Heart left ventricle (tissue), 16 donors: ENCODE measurements at regions not wholly inside any gene's neighbourhood (a gene's known extent, or its start where the extent isn't known, plus 50 kb on each side); places are given as distances from the start of the nearest gene placed in this dataset.
A peak's percentile ranks its signal among the peaks of the same experiment; 100 is the strongest.

ENCODE experiments used
- ATAC-seq, 4 donors: fragments of 200-7000 bp; cut with Tn5 transposase; one replicate each; pipeline ENCODE4 v1.9.1; 2020 to 2022; ENCODE audit warnings: moderate library complexity in 4 of 4, mild to moderate bottlenecking in 3 of 4, moderate number of reproducible peaks in 1 of 4
- DNase-seq, 5 donors: peaks; one replicate each; pipeline ENCODE4 v3.0.0-alpha.2; 2020
- H3K27ac ChIP-seq, 12 donors: fragments of 200-600 bp; sonication (generic) in 4 of 12; one replicate each; pipeline versions ENCODE4 v1.5.0 to v1.8.0; 2016 to 2022; ENCODE audit warnings: mild to moderate bottlenecking in 2 of 12
- H3K27me3 ChIP-seq, 9 donors: fragments of 200-600 bp; sonication (generic) in 2 of 9; one replicate each; pipeline versions ENCODE4 v1.5.1 to v1.8.0; 2016 to 2022; ENCODE audit warnings: mild to moderate bottlenecking in 3 of 9
- H3K36me3 ChIP-seq, 9 donors: fragments of 200-600 bp; sonication (generic) in 2 of 9; one replicate each; pipeline versions ENCODE4 v1.5.0 to v1.8.0; 2018 to 2022; ENCODE audit warnings: mild to moderate bottlenecking in 2 of 9
- H3K4me1 ChIP-seq, 12 donors: fragments of 200-600 bp; sonication (generic) in 4 of 12; one replicate each; pipeline versions ENCODE4 v1.5.0 to v1.8.0; 2016 to 2022; ENCODE audit warnings: mild to moderate bottlenecking in 3 of 12
- H3K4me3 ChIP-seq, 12 donors: fragments of 200-600 bp; sonication (generic) in 4 of 12; one replicate each; pipeline versions ENCODE4 v1.5.0 to v1.8.0; 2017 to 2022; ENCODE audit warnings: mild to moderate bottlenecking in 9 of 12, moderate library complexity in 4 of 12
- H3K9me3 ChIP-seq, 12 donors: fragments of 200-600 bp; sonication (generic) in 4 of 12; one replicate each; pipeline versions ENCODE4 v1.5.0 to v1.8.0; 2016 to 2022; ENCODE audit warnings: mild to moderate bottlenecking in 1 of 12
- CTCF ChIP-seq, 12 donors: fragments of 200-600 bp; sonication (generic) in 4 of 12; IDR thresholded peaks; one replicate each; pipeline versions ENCODE4 v1.5.0 to v1.8.0; 2018 to 2022; ENCODE audit warnings: antibody characterized with exemption in 12 of 12, mild to moderate bottlenecking in 5 of 12
- POLR2A ChIP-seq, 2 donors: fragments of 450-650 bp; IDR thresholded peaks; one replicate each; pipeline ENCODE4 v1.6.1; 2017; ENCODE audit warnings: antibody characterized with exemption in 2 of 2, mild to moderate bottlenecking in 2 of 2, moderate library complexity in 2 of 2
- WGBS, 4 donors: extraction: QIAGEN DNeasy Blood & Tissue Kit in 2 of 4; methylation state at CpG; one replicate each; pipeline versions ENCODE4 v1.1.5 to v1.1.7; 2013 to 2018; 5-methylcytosine and 5-hydroxymethylcytosine counted together
- intact Hi-C, 10 donors: fragments of 100-400 bp; cut with DNase I; formaldehyde crosslinking; loops; one replicate each; pipeline versions ENCODE4 v1.11.1 to v1.14.2; 2022
- donor health status: ischemic (EF 13 %, LVEDD 7.1; RV severe dilation, severe dysfunction).
- donor health status: healthy with polysubstance abuse.
- donor health status: DM: no; HTN: yes; CAD: no.
- donor health status: DM: no; HTN: no; CAD: no.
- donor health status: ischemic (EF 25% LVEDD 6.9; RV normal size, moderate dysfunction).
- donor health status: ischemic (EF 25% LVEDD 5.7; RV mildly dilated, moderate dysfunction).
- donor health status: healthy.
- donor health status: DM: yes; HTN: yes; CAD: no.
- donor health status: ischemic (EF 35%, LVEDD 5.7; RV mildly dilated, moderate dysfunction).
- donor health status: nonischemic (EF 11% LVEDD 7.7; RV severe dilation, severe dysfunction).
- donor health status: DM: yes; HTN: yes; CAD: no.
- donor health status: PGD.
- donor health status: ischemic (EF 29% LVEDD 5.4; RV normal size, mild dysfunction).
- donor health status: nonischemic (EF 23%, LVEDD 6.1; RV moderate dilation, normal function).

- TF ChIP-seq POLR2A (IDR thresholded peaks at IDR 0.05) (no peak), CTCF (IDR thresholded peaks at IDR 0.05) (no peak)
- intact Hi-C loops, result no loop called here
- H3K4me1 ChIP-seq, result no peaks in the 10 kb centered on the region
- no peak for DNase-seq
- no peaks in the 10 kb centered on the region for H3K27me3 ChIP-seq
- ATAC-seq, result peak in 2 of 4 donors; percentile 58 to 80
- no peaks in the 10 kb centered on the region for H3K9me3 ChIP-seq
- H3K4me3 ChIP-seq, result no peak overlapping the region
- H3K27ac ChIP-seq, result no peak overlapping the region
- H3K36me3 ChIP-seq, result no peaks in the 10 kb centered on the region
These were observed 269.6 kb upstream of the RIOK2 start for GRCh38 chr5:97452646-97453045.

- DNase-seq, result no peak
- Histone ChIP-seq H3K4me3 (no peak overlapping the region), H3K36me3 (no peaks in the 10 kb centered on the region), H3K27me3 (no peaks in the 10 kb centered on the region), H3K27ac (no peak overlapping the region), H3K4me1 (no peaks in the 10 kb centered on the region), H3K9me3 (no peaks in the 10 kb centered on the region)
- WGBS, 4 donors, result 87 to 94% (median 89%) methylated on average over 2 of the region's 2 CpGs
- TF ChIP-seq CTCF (IDR thresholded peaks at IDR 0.05) (no peak), POLR2A (IDR thresholded peaks at IDR 0.05) (no peak)
- intact Hi-C loops, result no loop called here
- no peak for ATAC-seq
These were observed 270.2 kb upstream of the RIOK2 start for GRCh38 chr5:97453263-97453662.

DNA sequence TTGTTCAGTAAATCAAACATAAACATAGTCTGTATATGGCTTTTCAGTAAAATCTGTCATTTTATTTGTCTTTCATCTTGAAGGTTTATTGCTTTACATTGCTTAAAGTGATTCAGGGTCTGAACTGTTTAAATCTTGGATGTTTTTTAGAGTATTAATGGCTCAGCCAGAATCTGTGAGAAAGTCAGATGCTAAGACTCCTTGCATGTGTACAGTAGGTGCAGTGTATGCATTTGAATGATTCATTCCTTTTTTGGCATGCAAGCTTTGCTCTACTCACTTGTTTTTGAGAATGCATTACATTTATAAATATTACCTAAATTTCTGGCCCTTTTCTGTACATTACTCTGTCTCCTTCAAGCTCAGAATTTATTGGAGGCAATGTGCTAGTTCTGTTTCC is 271.0 kb upstream of the RIOK2 start:
- Histone ChIP-seq H3K4me1 (no peaks in the 10 kb centered on the region), H3K27me3 (no peaks in the 10 kb centered on the region), H3K27ac (no peak overlapping the region), H3K36me3 (no peaks in the 10 kb centered on the region), H3K9me3 (no peaks in the 10 kb centered on the region), H3K4me3 (no peak overlapping the region)
- DNase-seq (no peak), ATAC-seq (no peak)
- intact Hi-C loops, result no loop called here
- TF ChIP-seq CTCF (IDR thresholded peaks at IDR 0.05) (no peak), POLR2A (IDR thresholded peaks at IDR 0.05) (no peak)

GRCh38 chr5:97455996-97456395 is 272.9 kb upstream of the RIOK2 start:
- no peaks in the 10 kb centered on the region for H3K4me1 ChIP-seq
- no peak overlapping the region for H3K4me3 ChIP-seq
- TF ChIP-seq POLR2A (IDR thresholded peaks at IDR 0.05) (no peak), CTCF (IDR thresholded peaks at IDR 0.05) (no peak)
- 67 to 85% (median 77%) methylated on average over 1 of the region's 1 CpG for WGBS, 4 donors
- ATAC-seq (no peak), DNase-seq (no peak)
- intact Hi-C loops, result no loop called here
- no peaks in the 10 kb centered on the region for H3K27me3 ChIP-seq
- H3K9me3 ChIP-seq, result no peaks in the 10 kb centered on the region
- no peaks in the 10 kb centered on the region for H3K36me3 ChIP-seq
- no peak overlapping the region for H3K27ac ChIP-seq
